Prostate gland (tissue), 2 donors: ENCODE measurements at regions not wholly inside any gene's neighbourhood (a gene's known extent, or its start where the extent isn't known, plus 50 kb on each side); places are given as distances from the start of the nearest gene placed in this dataset.

ENCODE experiments used
- POLR2A ChIP-seq: fragments of 450-650 bp; IDR thresholded peaks from one replicate; pipeline ENCODE4 v1.6.1; 2016; ENCODE audit warnings: antibody characterized with exemption, mild to moderate bottlenecking
- TF ChIP-seq, protein P1 (sequence below), 4 experiments: fragments of 200-600 bp in 2 of 4; fragments of 450-650 bp in 2 of 4; sonication (generic) in 2 of 4; IDR thresholded peaks; 1 replicate in 3 of 4; 2 replicates in 1 of 4; pipeline ENCODE4 v1.5.1; 2016 to 2019; ENCODE audit warnings: antibody characterized with exemption in 4 of 4, mild to moderate bottlenecking in 2 of 4, moderate library complexity in 2 of 4

DNA sequence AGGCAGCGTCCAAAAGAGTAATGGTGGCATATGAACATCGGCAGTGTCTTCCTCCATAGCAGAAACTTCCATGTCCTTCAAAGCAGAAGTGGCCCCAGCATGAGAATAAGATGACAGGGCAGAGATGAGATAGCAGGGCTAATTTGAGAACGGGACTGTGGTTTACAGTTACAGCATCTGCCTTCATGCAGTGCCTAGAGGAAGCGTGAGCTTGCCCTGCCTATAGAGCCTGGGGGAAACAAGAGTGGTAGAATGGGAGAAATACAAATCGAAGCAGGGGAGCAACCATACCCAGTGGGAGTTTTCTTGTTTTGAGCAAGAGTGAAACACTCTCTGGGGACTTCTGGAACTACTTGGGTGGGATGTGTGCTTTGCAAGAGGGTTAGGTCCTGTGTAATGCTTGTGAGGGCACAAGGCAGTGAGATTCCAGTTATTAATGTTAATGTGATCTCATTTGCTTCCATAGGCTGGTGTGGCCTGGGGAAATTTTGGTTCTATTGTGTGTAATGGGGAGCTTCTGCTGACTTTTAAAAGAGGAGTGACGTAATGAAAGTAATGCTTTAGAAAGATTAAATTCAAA is 616.9 kb downstream of the ZIC1 start:
- TF ChIP-seq, protein P1, sequence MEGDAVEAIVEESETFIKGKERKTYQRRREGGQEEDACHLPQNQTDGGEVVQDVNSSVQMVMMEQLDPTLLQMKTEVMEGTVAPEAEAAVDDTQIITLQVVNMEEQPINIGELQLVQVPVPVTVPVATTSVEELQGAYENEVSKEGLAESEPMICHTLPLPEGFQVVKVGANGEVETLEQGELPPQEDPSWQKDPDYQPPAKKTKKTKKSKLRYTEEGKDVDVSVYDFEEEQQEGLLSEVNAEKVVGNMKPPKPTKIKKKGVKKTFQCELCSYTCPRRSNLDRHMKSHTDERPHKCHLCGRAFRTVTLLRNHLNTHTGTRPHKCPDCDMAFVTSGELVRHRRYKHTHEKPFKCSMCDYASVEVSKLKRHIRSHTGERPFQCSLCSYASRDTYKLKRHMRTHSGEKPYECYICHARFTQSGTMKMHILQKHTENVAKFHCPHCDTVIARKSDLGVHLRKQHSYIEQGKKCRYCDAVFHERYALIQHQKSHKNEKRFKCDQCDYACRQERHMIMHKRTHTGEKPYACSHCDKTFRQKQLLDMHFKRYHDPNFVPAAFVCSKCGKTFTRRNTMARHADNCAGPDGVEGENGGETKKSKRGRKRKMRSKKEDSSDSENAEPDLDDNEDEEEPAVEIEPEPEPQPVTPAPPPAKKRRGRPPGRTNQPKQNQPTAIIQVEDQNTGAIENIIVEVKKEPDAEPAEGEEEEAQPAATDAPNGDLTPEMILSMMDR (IDR thresholded peaks at IDR 0.05): no peak
- TF ChIP-seq POLR2A: no peak
